Activated naive CD8-positive, alpha-beta T cell treated with anti-CD3 and anti-CD28 coated beads, Interleukin-2, amount 50 U/mL, for 24 hours (primary cell): ENCODE measurements at regions not wholly inside any gene's neighbourhood (a gene's known extent, or its start where the extent isn't known, plus 50 kb on each side); places are given as distances from the start of the nearest gene placed in this dataset.
"Not testable (repeated sequence)": the region's sequence is repeated elsewhere in the genome, so short reads cannot be mapped to it uniquely, and the experiment has no call there.

ENCODE experiments used
- ATAC-seq: fragments of 150-1000 bp; cut with Tn5 transposase; one replicate; pipeline ENCODE4 v1.10.0; 2021
- DNase-seq: peaks from one replicate; pipeline ENCODE4 v3.0.0; 2021
- H3K27ac Mint-ChIP-seq: one replicate; pipeline ENCODE4 v1.8.0; 2021; ENCODE audit warnings: mild to moderate bottlenecking, mixed read lengths
- H3K27me3 Mint-ChIP-seq: one replicate; pipeline ENCODE4 v1.8.0; 2021; ENCODE audit warnings: mixed read lengths
- H3K36me3 Mint-ChIP-seq: one replicate; pipeline ENCODE4 v1.8.0; 2021; ENCODE audit warnings: low read depth, mixed read lengths
- H3K4me1 Mint-ChIP-seq: one replicate; pipeline ENCODE4 v1.8.0; 2021; ENCODE audit warnings: mixed read lengths
- H3K4me3 Mint-ChIP-seq: one replicate; pipeline ENCODE4 v1.8.0; 2021; ENCODE audit warnings: mild to moderate bottlenecking, moderate library complexity, mixed read lengths
- H3K9me3 Mint-ChIP-seq: one replicate; pipeline ENCODE4 v1.8.0; 2021; ENCODE audit warnings: mixed read lengths

GRCh38 chr1:95652423-95652965, 418.5 kb downstream of the RWDD3 start:
- peaks cover 4% of the 10 kb centered on the region for H3K9me3 Mint-ChIP-seq
- no peaks in the 10 kb centered on the region for H3K4me1 Mint-ChIP-seq
- no peaks in the 10 kb centered on the region for H3K27me3 Mint-ChIP-seq
- no peaks in the 10 kb centered on the region for H3K36me3 Mint-ChIP-seq
- no peak overlapping the region for H3K4me3 Mint-ChIP-seq
- H3K27ac Mint-ChIP-seq: no peak overlapping the region
- ATAC-seq (no peak), DNase-seq (no peak)

GRCh38 chr1:95653618-95654017, 419.6 kb downstream of the RWDD3 start:
- Mint-ChIP-seq H3K4me1 (no peaks in the 10 kb centered on the region), H3K36me3 (no peaks in the 10 kb centered on the region), H3K4me3 (no peak overlapping the region), H3K27ac (no peak overlapping the region), H3K27me3 (no peaks in the 10 kb centered on the region), H3K9me3 (peaks cover 4% of the 10 kb centered on the region)
- DNase-seq (no peak), ATAC-seq (no peak)

- Mint-ChIP-seq H3K27me3 (no peaks in the 10 kb centered on the region), H3K36me3 (no peaks in the 10 kb centered on the region), H3K27ac (no peak overlapping the region), H3K4me1 (no peaks in the 10 kb centered on the region), H3K4me3 (no peak overlapping the region), H3K9me3 (no peaks in the 10 kb centered on the region)
- ATAC-seq: no peak
- no peak for DNase-seq
Observed at GRCh38 chr1:95655321-95656020, 421.5 kb downstream of the RWDD3 start.

- no peak overlapping the region for H3K27ac Mint-ChIP-seq
- H3K4me3 Mint-ChIP-seq: no peak overlapping the region
- no peak for ATAC-seq
Observed at GRCh38 chr1:95657248-95657647, 423.2 kb downstream of the RWDD3 start.

GRCh38 chr1:95659166-95659565, 425.2 kb downstream of the RWDD3 start:
- H3K9me3 Mint-ChIP-seq: peaks cover 4% of the 10 kb centered on the region
- H3K4me3 Mint-ChIP-seq: no peak overlapping the region
- no peaks in the 10 kb centered on the region for H3K36me3 Mint-ChIP-seq
- DNase-seq (no peak), ATAC-seq (no peak)
- no peaks in the 10 kb centered on the region for H3K4me1 Mint-ChIP-seq
- no peak overlapping the region for H3K27ac Mint-ChIP-seq
- no peaks in the 10 kb centered on the region for H3K27me3 Mint-ChIP-seq

More at GRCh38 chr1:95657248-95657647, 423.2 kb downstream of the RWDD3 start:
- peaks cover under 1% of the 10 kb centered on the region for H3K9me3 Mint-ChIP-seq
- no peaks in the 10 kb centered on the region for H3K4me1 Mint-ChIP-seq
- H3K27me3 Mint-ChIP-seq: no peaks in the 10 kb centered on the region
- no peak for DNase-seq
- no peaks in the 10 kb centered on the region for H3K36me3 Mint-ChIP-seq

- DNase-seq (no peak), ATAC-seq (no peak)
- Mint-ChIP-seq H3K4me1 (no peaks in the 10 kb centered on the region), H3K27me3 (no peaks in the 10 kb centered on the region), H3K4me3 (no peak overlapping the region), H3K27ac (no peak overlapping the region), H3K9me3 (peaks cover 6% of the 10 kb centered on the region), H3K36me3 (no peaks in the 10 kb centered on the region)
Observed at GRCh38 chr1:95659588-95659987, 425.6 kb downstream of the RWDD3 start.

- ATAC-seq (no peak), DNase-seq (no peak)
- Mint-ChIP-seq H3K36me3 (no peaks in the 10 kb centered on the region), H3K4me1 (no peaks in the 10 kb centered on the region), H3K27ac (no peak overlapping the region), H3K9me3 (peaks cover 9% of the 10 kb centered on the region), H3K4me3 (no peak overlapping the region), H3K27me3 (no peaks in the 10 kb centered on the region)
Observed at GRCh38 chr1:95660736-95661135, 426.7 kb downstream of the RWDD3 start.

GRCh38 chr1:95663530-95663929, 429.5 kb downstream of the RWDD3 start:
- not testable (repeated sequence) for ATAC-seq, DNase-seq, H3K4me3 Mint-ChIP-seq, H3K27me3 Mint-ChIP-seq, H3K36me3 Mint-ChIP-seq, H3K4me1 Mint-ChIP-seq, H3K27ac Mint-ChIP-seq
- H3K9me3 Mint-ChIP-seq: peaks cover 17% of the 10 kb centered on the region

- Mint-ChIP-seq H3K27me3 (no peaks in the 10 kb centered on the region), H3K36me3 (no peaks in the 10 kb centered on the region), H3K9me3 (peaks cover 16% of the 10 kb centered on the region), H3K4me3 (no peak overlapping the region), H3K4me1 (no peaks in the 10 kb centered on the region), H3K27ac (no peak overlapping the region)
- DNase-seq (no peak), ATAC-seq (no peak)
Observed at GRCh38 chr1:95668165-95668564, 434.2 kb downstream of the RWDD3 start.

GRCh38 chr1:95669638-95670037, 435.6 kb downstream of the RWDD3 start:
- not testable (repeated sequence) for H3K27ac Mint-ChIP-seq, H3K4me3 Mint-ChIP-seq, ATAC-seq, DNase-seq, H3K27me3 Mint-ChIP-seq, H3K4me1 Mint-ChIP-seq, H3K36me3 Mint-ChIP-seq
- peaks cover 14% of the 10 kb centered on the region for H3K9me3 Mint-ChIP-seq

GRCh38 chr1:95671098-95671497, 437.1 kb downstream of the RWDD3 start:
- H3K9me3 Mint-ChIP-seq: peaks cover 12% of the 10 kb centered on the region
- ATAC-seq (no peak), DNase-seq (no peak)
- H3K27ac Mint-ChIP-seq: no peak overlapping the region
- H3K4me1 Mint-ChIP-seq: no peaks in the 10 kb centered on the region
- H3K36me3 Mint-ChIP-seq: no peaks in the 10 kb centered on the region
- H3K4me3 Mint-ChIP-seq: no peak overlapping the region
- H3K27me3 Mint-ChIP-seq: no peaks in the 10 kb centered on the region

GRCh38 chr1:95679262-95679661, 445.3 kb downstream of the RWDD3 start:
- Mint-ChIP-seq H3K36me3 (no peaks in the 10 kb centered on the region), H3K27me3 (no peaks in the 10 kb centered on the region), H3K4me3 (no peak overlapping the region), H3K27ac (no peak overlapping the region), H3K4me1 (no peaks in the 10 kb centered on the region), H3K9me3 (peaks cover 5% of the 10 kb centered on the region)
- DNase-seq (no peak), ATAC-seq (no peak)

GRCh38 chr1:95685081-95685480, 451.1 kb downstream of the RWDD3 start:
- Mint-ChIP-seq H3K4me3 (no peak overlapping the region), H3K27me3 (no peaks in the 10 kb centered on the region), H3K9me3 (peaks cover 10% of the 10 kb centered on the region), H3K27ac (no peak overlapping the region), H3K4me1 (no peaks in the 10 kb centered on the region), H3K36me3 (no peaks in the 10 kb centered on the region)
- no peak for DNase-seq
- no peak for ATAC-seq

- Mint-ChIP-seq H3K27ac (no peak overlapping the region), H3K36me3 (no peaks in the 10 kb centered on the region), H3K4me3 (no peak overlapping the region), H3K4me1 (no peaks in the 10 kb centered on the region), H3K27me3 (no peaks in the 10 kb centered on the region), H3K9me3 (peaks cover 13% of the 10 kb centered on the region)
- no peak for ATAC-seq
- DNase-seq: no peak
Observed at GRCh38 chr1:95686217-95686616, 452.2 kb downstream of the RWDD3 start.

GRCh38 chr1:95699149-95699953, 465.3 kb downstream of the RWDD3 start:
- H3K27me3 Mint-ChIP-seq: no peaks in the 10 kb centered on the region
- no peak overlapping the region for H3K27ac Mint-ChIP-seq
- no peaks in the 10 kb centered on the region for H3K4me1 Mint-ChIP-seq
- H3K4me3 Mint-ChIP-seq: no peak overlapping the region
- H3K9me3 Mint-ChIP-seq: peaks cover 20% of the 10 kb centered on the region
- no peak for ATAC-seq
- H3K36me3 Mint-ChIP-seq: no peaks in the 10 kb centered on the region
- no peak for DNase-seq
